ENCODE measurements at regions not wholly inside any gene's neighbourhood (a gene's known extent, or its start where the extent isn't known, plus 50 kb on each side); places are given as distances from the start of the nearest gene placed in this dataset.

DNA sequence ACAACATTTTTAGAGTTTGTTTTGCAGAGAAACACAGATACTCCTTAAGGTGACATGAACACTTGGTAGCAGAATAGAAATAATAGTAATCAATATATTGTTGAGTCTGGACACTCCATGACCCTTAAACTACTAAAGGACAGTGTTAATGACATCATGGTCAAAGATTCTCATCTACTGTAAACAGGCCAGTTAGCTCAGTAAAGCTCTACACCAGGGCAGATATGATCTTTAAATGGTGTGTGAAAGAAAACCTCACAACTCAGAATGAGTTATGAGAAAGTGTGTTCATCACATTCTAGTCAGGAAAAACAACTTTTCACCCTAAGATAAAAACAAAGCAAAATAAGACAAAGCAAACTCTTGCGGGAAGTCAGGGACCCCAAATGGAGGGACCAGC lies 58.1 kb upstream of the ADAMTS5 start:
- TF ChIP-seq POLR2A (IDR thresholded peaks at IDR 0.05): no peak
- TF ChIP-seq, protein P1, sequence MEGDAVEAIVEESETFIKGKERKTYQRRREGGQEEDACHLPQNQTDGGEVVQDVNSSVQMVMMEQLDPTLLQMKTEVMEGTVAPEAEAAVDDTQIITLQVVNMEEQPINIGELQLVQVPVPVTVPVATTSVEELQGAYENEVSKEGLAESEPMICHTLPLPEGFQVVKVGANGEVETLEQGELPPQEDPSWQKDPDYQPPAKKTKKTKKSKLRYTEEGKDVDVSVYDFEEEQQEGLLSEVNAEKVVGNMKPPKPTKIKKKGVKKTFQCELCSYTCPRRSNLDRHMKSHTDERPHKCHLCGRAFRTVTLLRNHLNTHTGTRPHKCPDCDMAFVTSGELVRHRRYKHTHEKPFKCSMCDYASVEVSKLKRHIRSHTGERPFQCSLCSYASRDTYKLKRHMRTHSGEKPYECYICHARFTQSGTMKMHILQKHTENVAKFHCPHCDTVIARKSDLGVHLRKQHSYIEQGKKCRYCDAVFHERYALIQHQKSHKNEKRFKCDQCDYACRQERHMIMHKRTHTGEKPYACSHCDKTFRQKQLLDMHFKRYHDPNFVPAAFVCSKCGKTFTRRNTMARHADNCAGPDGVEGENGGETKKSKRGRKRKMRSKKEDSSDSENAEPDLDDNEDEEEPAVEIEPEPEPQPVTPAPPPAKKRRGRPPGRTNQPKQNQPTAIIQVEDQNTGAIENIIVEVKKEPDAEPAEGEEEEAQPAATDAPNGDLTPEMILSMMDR (IDR thresholded peaks at IDR 0.05): no peak
